ENCODE measurements at regions not wholly inside any gene's neighbourhood (a gene's known extent, or its start where the extent isn't known, plus 50 kb on each side); places are given as distances from the start of the nearest gene placed in this dataset.

DNA sequence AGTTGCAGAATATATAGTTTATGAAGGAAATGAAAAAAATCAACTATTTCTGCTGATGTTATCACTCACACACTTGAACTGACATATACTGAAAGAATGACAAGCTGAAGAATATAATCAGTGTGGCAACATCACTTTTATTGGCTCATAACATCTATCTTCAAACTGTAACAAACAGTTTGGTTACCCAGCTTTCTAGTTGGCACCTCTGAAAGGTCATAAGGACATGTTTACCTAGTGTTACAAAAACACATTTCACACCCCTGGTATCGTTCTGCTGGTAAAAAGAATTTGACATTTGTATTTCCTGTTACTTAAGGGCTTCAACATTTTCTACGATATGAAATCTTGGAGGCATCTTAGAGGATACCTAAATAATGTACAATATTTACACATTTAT, 1267.0 kb upstream of the NCAM2 start:
- no peak overlapping the region for H3K27ac ChIP-seq
- ATAC-seq = no peak
- TF ChIP-seq POLR2A (IDR thresholded peaks at IDR 0.05) = no peak
- TF ChIP-seq, protein P1, sequence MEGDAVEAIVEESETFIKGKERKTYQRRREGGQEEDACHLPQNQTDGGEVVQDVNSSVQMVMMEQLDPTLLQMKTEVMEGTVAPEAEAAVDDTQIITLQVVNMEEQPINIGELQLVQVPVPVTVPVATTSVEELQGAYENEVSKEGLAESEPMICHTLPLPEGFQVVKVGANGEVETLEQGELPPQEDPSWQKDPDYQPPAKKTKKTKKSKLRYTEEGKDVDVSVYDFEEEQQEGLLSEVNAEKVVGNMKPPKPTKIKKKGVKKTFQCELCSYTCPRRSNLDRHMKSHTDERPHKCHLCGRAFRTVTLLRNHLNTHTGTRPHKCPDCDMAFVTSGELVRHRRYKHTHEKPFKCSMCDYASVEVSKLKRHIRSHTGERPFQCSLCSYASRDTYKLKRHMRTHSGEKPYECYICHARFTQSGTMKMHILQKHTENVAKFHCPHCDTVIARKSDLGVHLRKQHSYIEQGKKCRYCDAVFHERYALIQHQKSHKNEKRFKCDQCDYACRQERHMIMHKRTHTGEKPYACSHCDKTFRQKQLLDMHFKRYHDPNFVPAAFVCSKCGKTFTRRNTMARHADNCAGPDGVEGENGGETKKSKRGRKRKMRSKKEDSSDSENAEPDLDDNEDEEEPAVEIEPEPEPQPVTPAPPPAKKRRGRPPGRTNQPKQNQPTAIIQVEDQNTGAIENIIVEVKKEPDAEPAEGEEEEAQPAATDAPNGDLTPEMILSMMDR (IDR thresholded peaks at IDR 0.05) = no peak
- DNase-seq = no peak
- no peaks in the 10 kb centered on the region for H3K4me1 ChIP-seq
- intact Hi-C loops (cut with DNase I) = no loop called here
- WGBS, 4 donors = 29 to 36% (median 33%) methylated on average over 2 of the region's 2 CpGs
- H3K27me3 ChIP-seq = no peaks in the 10 kb centered on the region
- peaks cover 0 to 9% (median 0%) of the 10 kb centered on the region in 12 donors for H3K9me3 ChIP-seq
- no peak overlapping the region for H3K4me3 ChIP-seq
- H3K36me3 ChIP-seq = no peaks in the 10 kb centered on the region

GRCh38 chr21:19759836-19760235, 1238.4 kb upstream of the NCAM2 start:
- no peak for DNase-seq
- intact Hi-C loops (cut with DNase I) = no loop called here
- ATAC-seq = no peak
- TF ChIP-seq POLR2A (IDR thresholded peaks at IDR 0.05) = no peak
- TF ChIP-seq, protein P1 (IDR thresholded peaks at IDR 0.05) = no peak
- Histone ChIP-seq H3K4me3 (no peak overlapping the region), H3K9me3 (no peaks in the 10 kb centered on the region), H3K27ac (no peak overlapping the region), H3K4me1 (no peaks in the 10 kb centered on the region), H3K27me3 (no peaks in the 10 kb centered on the region), H3K36me3 (no peaks in the 10 kb centered on the region)
- WGBS, 4 donors = 87 to 94% (median 92%) methylated on average over 19 of the region's 19 CpGs

DNA sequence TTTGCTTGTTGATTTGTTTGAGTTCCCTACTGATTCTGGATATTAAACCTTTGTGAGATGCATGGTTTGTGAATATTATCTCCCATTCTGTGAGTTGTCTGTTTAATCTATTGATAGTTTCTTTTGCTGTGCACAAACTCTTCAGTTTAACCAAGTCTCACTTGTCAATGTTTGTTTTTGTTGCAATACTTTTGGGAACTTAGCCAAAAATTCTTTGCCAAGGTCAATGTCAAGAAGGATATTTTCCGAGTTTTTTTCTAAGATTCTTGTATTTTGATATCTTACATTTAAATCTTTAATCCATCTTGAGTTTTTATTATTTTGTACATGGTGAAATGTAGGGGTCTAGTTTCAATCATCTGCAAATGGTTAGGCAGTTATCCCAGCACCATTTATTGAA, 1230.7 kb upstream of the NCAM2 start:
- no peaks in the 10 kb centered on the region for H3K4me1 ChIP-seq
- intact Hi-C loops (cut with DNase I) = no loop called here
- ATAC-seq = no peak
- TF ChIP-seq, protein P1 (IDR thresholded peaks at IDR 0.05) = no peak
- H3K27me3 ChIP-seq = no peaks in the 10 kb centered on the region
- no peaks in the 10 kb centered on the region for H3K36me3 ChIP-seq
- H3K27ac ChIP-seq = no peak overlapping the region
- H3K9me3 ChIP-seq = peaks cover 0 to 8% (median 0%) of the 10 kb centered on the region in 12 donors
- no peak overlapping the region for H3K4me3 ChIP-seq
- DNase-seq = no peak
- WGBS, 4 donors = 33 to 53% (median 45%) methylated on average over 1 of the region's 1 CpG

- Histone ChIP-seq H3K27ac (no peak overlapping the region), H3K9me3 (peaks cover 0 to 6% (median 0%) of the 10 kb centered on the region in 12 donors), H3K4me1 (no peaks in the 10 kb centered on the region), H3K36me3 (no peaks in the 10 kb centered on the region), H3K27me3 (no peaks in the 10 kb centered on the region), H3K4me3 (no peak overlapping the region)
- TF ChIP-seq POLR2A (IDR thresholded peaks at IDR 0.05) = no peak
- TF ChIP-seq, protein P1 (IDR thresholded peaks at IDR 0.05) = no peak
- intact Hi-C loops (cut with DNase I) = no loop called here
- DNase-seq (no peak), ATAC-seq (no peak)
- WGBS, 4 donors = 78 to 82% (median 78%) methylated on average over 2 of the region's 2 CpGs
These were observed 1226.3 kb upstream of the NCAM2 start for GRCh38 chr21:19771881-19772280.

Data from heart left ventricle (tissue), 16 donors.